Neuronal stem cell (in vitro differentiated cells): ENCODE measurements at regions not wholly inside any gene's neighbourhood (a gene's known extent, or its start where the extent isn't known, plus 50 kb on each side); places are given as distances from the start of the nearest gene placed in this dataset.

ENCODE experiments used
- DNase-seq: peaks from one replicate; pipeline ENCODE4 v3.0.0-alpha.2; 2013; ENCODE audit warnings: low spot score
- H2AFZ ChIP-seq: one replicate; pipeline ENCODE4 v1.6.1; 2013; ENCODE audit warnings: mild to moderate bottlenecking, low read length, inconsistent platforms
- H2AK5ac ChIP-seq: 2 replicates; pipeline ENCODE4 v1.6.1; 2013; ENCODE audit warnings: low read depth, mild to moderate bottlenecking, inconsistent platforms, low read length, moderate library complexity, mixed read lengths
- H2BK120ac ChIP-seq: 2 replicates; pipeline ENCODE4 v1.6.1; 2013; ENCODE audit warnings: low read depth, mild to moderate bottlenecking, inconsistent platforms, low read length, moderate library complexity, mixed read lengths
- H2BK12ac ChIP-seq: one replicate; pipeline ENCODE4 v1.6.1; 2013; ENCODE audit warnings: low read length, inconsistent platforms
- H2BK15ac ChIP-seq: 2 replicates; pipeline ENCODE4 v1.6.1; 2013; ENCODE audit warnings: mild to moderate bottlenecking, low read length, inconsistent platforms, mixed read lengths
- H2BK5ac ChIP-seq: one replicate; pipeline ENCODE4 v1.6.1; 2013; ENCODE audit warnings: inconsistent platforms, mild to moderate bottlenecking, low read length, moderate library complexity
- H3K14ac ChIP-seq: one replicate; pipeline ENCODE4 v1.6.1; 2013; ENCODE audit warnings: low read length, inconsistent platforms
- H3K18ac ChIP-seq: 2 replicates; pipeline ENCODE4 v1.6.1; 2013; ENCODE audit warnings: low read length, inconsistent platforms
- H3K23ac ChIP-seq: 2 replicates; pipeline ENCODE4 v1.6.1; 2013; ENCODE audit warnings: low read depth, mild to moderate bottlenecking, mixed read lengths, low read length, inconsistent platforms; ENCODE audit not compliant: poor library complexity
- H3K27ac ChIP-seq: replicated peaks from 3 replicates; pipeline ENCODE4 v1.5.1; 2013; ENCODE audit warnings: low read length, inconsistent platforms
- H3K27me3 ChIP-seq, 3 experiments: 2 replicates each; pipeline ENCODE4 v1.6.1; 2013; ENCODE audit warnings: low read length in 3 of 3, mild to moderate bottlenecking in 2 of 3, inconsistent platforms in 1 of 3, low read depth in 1 of 3, mixed read lengths in 1 of 3, moderate library complexity in 1 of 3; ENCODE audit not compliant: control insufficient read depth in 3 of 3, insufficient read depth in 3 of 3
- H3K36me3 ChIP-seq, 2 donors: replicated peaks in 1 of 2; 2 replicates each; pipeline ENCODE4 v1.6.1; 2013; ENCODE audit warnings: low read length in 2 of 2; ENCODE audit not compliant: control insufficient read depth in 2 of 2, insufficient read depth in 2 of 2
- H3K4ac ChIP-seq: 2 replicates; pipeline ENCODE4 v1.6.1; 2013; ENCODE audit warnings: inconsistent platforms, mild to moderate bottlenecking, low read length, moderate library complexity
- H3K4me1 ChIP-seq, 2 donors: 1 replicate in 1 of 2; 2 replicates in 1 of 2; pipeline ENCODE4 v1.6.1; 2013; ENCODE audit warnings: low read length in 2 of 2, low read depth in 1 of 2; ENCODE audit not compliant: control insufficient read depth in 2 of 2, insufficient read depth in 1 of 2
- H3K4me2 ChIP-seq: one replicate; pipeline ENCODE4 v1.6.1; 2013; ENCODE audit warnings: mild to moderate bottlenecking, low read length, inconsistent platforms; ENCODE audit not compliant: insufficient read depth, poor library complexity, severe bottlenecking
- H3K4me3 ChIP-seq, 2 donors: 2 replicates each; pipeline ENCODE4 v1.5.1; 2013; ENCODE audit warnings: low read length in 2 of 2, mild to moderate bottlenecking in 2 of 2, inconsistent platforms in 1 of 2, moderate library complexity in 1 of 2
- H3K79me1 ChIP-seq: one replicate; pipeline ENCODE4 v1.6.1; 2013; ENCODE audit warnings: low read depth, mild to moderate bottlenecking, inconsistent platforms, low read length, moderate library complexity
- H3K9ac ChIP-seq: one replicate; pipeline ENCODE4 v1.6.1; 2013; ENCODE audit warnings: mild to moderate bottlenecking, low read depth, low read length, inconsistent platforms; ENCODE audit not compliant: poor library complexity
- H3K9me3 ChIP-seq, 2 donors: replicated peaks in 1 of 2; 2 replicates each; pipeline versions ENCODE3 to v1.6.1; 2013; ENCODE audit warnings: low read length in 2 of 2, mild to moderate bottlenecking in 2 of 2, inconsistent platforms in 1 of 2, low read depth in 1 of 2, mixed read lengths in 1 of 2, moderate library complexity in 1 of 2; ENCODE audit not compliant: control insufficient read depth in 2 of 2, insufficient read depth in 1 of 2
- H4K8ac ChIP-seq: one replicate; pipeline ENCODE4 v1.6.1; 2013; ENCODE audit warnings: low read depth, mild to moderate bottlenecking, inconsistent platforms, low read length, moderate library complexity
- H4K91ac ChIP-seq: one replicate; pipeline ENCODE4 v1.6.1; 2013; ENCODE audit warnings: low read length, low read depth, mild to moderate bottlenecking, inconsistent platforms; ENCODE audit not compliant: poor library complexity
- WGBS, 2 donors: extraction: QIAGEN DNeasy Blood & Tissue Kit; methylation state at CpG; one replicate each; pipeline ENCODE4 v1.1.7; 2013; ENCODE audit warnings: missing lambda C conversion rate in 2 of 2, mixed read lengths in 1 of 2; ENCODE audit not compliant: insufficient read length in 2 of 2, insufficient replicate concordance in 1 of 2; ENCODE audit errors: extremely low coverage in 2 of 2; 5-methylcytosine and 5-hydroxymethylcytosine counted together

- no peak overlapping the region for H2BK15ac ChIP-seq
- no peak overlapping the region for H2BK120ac ChIP-seq
- no CpG with 5 or more reads among the region's 6 CpGs for WGBS, 2 donors
- H3K36me3 ChIP-seq = no peaks in the 10 kb centered on the region
- no peak overlapping the region for H3K9ac ChIP-seq
- DNase-seq = no peak
- H3K27ac ChIP-seq = no peak overlapping the region
- H3K18ac ChIP-seq = no peak overlapping the region
- no peak overlapping the region for H2BK12ac ChIP-seq
- H3K27me3 ChIP-seq = no peaks in the 10 kb centered on the region
- no peak overlapping the region for H3K4me3 ChIP-seq
- H4K91ac ChIP-seq = no peak overlapping the region
- no peak overlapping the region for H3K4ac ChIP-seq
- no peaks in the 10 kb centered on the region for H3K79me1 ChIP-seq
- no peak overlapping the region for H4K8ac ChIP-seq
- no peak overlapping the region for H3K14ac ChIP-seq
- no peak overlapping the region for H3K23ac ChIP-seq
- no peaks in the 10 kb centered on the region for H3K4me1 ChIP-seq
- H3K4me2 ChIP-seq = no peak overlapping the region
- no peak overlapping the region for H2BK5ac ChIP-seq
- no peak overlapping the region for H2AK5ac ChIP-seq
- no peaks in the 10 kb centered on the region for H3K9me3 ChIP-seq
- H2AFZ ChIP-seq = no peak overlapping the region
Measured at GRCh38 chr11:109192864-109193263, 229.1 kb upstream of the C11orf87 start.

DNA sequence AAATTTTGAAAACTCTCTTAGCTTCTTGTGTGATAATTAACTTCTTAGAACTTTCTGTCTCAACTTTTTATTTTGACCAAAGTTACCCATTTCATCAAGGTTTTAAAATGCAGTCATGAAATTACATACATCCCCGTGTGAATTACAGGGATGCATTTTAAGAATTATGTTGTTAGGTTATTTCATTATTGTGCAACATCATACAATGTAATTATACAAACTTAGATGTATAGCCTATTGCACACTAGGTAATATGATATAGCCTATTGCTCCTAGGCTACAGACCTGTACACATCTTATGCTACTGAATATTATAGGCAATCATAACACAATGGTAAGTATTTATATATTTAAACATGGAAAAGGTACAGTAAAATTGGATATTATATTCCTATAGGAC, 228.1 kb upstream of the C11orf87 start:
- Histone ChIP-seq H3K27me3 (no peaks in the 10 kb centered on the region), H2BK12ac (no peak overlapping the region), H3K4me1 (no peaks in the 10 kb centered on the region), H3K27ac (no peak overlapping the region), H2BK5ac (no peak overlapping the region), H3K18ac (no peak overlapping the region), H3K4me2 (no peak overlapping the region), H3K79me1 (no peaks in the 10 kb centered on the region), H3K9ac (no peak overlapping the region), H2AK5ac (no peak overlapping the region), H3K9me3 (no peaks in the 10 kb centered on the region), H2BK15ac (no peak overlapping the region), H4K91ac (no peak overlapping the region), H3K4ac (no peak overlapping the region), H2BK120ac (no peak overlapping the region), H3K4me3 (no peak overlapping the region), H3K36me3 (no peaks in the 10 kb centered on the region), H3K14ac (no peak overlapping the region), H2AFZ (no peak overlapping the region), H4K8ac (no peak overlapping the region), H3K23ac (no peak overlapping the region)
- no peak for DNase-seq
- no CpG with 5 or more reads among the region's 1 CpG for WGBS, 2 donors

DNA sequence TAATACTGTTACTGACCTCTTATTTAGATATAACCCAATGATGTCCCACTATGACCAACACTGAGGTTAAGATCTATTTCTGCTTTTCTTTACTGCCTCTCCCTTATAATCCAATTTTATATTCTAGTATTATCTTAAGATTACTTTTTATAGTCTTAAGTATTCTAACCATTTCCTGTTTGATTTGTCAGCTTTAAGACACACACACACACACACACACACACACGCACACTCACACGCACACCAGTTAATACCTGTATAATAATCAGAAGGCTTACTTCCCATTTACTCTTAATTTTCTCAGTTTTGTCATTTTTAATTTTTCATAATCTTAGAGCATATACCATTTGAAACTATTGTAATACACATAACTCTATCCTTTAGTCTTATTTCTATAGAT, 226.0 kb upstream of the C11orf87 start:
- Histone ChIP-seq H2BK120ac (no peak overlapping the region), H3K9me3 (no peaks in the 10 kb centered on the region), H4K8ac (no peak overlapping the region), H3K36me3 (no peaks in the 10 kb centered on the region), H2BK15ac (no peak overlapping the region), H2AK5ac (no peak overlapping the region), H3K23ac (no peak overlapping the region), H3K4ac (no peak overlapping the region), H2AFZ (no peak overlapping the region), H3K9ac (no peak overlapping the region), H3K4me1 (no peaks in the 10 kb centered on the region), H3K4me3 (no peak overlapping the region), H3K27ac (no peak overlapping the region), H3K79me1 (no peaks in the 10 kb centered on the region), H2BK12ac (no peak overlapping the region), H3K27me3 (no peaks in the 10 kb centered on the region), H3K4me2 (no peak overlapping the region), H3K18ac (no peak overlapping the region), H4K91ac (no peak overlapping the region), H3K14ac (no peak overlapping the region), H2BK5ac (no peak overlapping the region)
- no peak for DNase-seq
- WGBS, 2 donors = no CpG with 5 or more reads among the region's 2 CpGs

- H4K8ac ChIP-seq = no peak overlapping the region
- H2BK5ac ChIP-seq = no peak overlapping the region
- H3K36me3 ChIP-seq = no peaks in the 10 kb centered on the region
- H3K4ac ChIP-seq = no peak overlapping the region
- H2BK15ac ChIP-seq = no peak overlapping the region
- WGBS, 2 donors = no CpG with 5 or more reads among the region's 1 CpG
- no peak overlapping the region for H3K18ac ChIP-seq
- no peaks in the 10 kb centered on the region for H3K27me3 ChIP-seq
- H3K4me3 ChIP-seq = no peak overlapping the region
- DNase-seq = no peak
- H2AK5ac ChIP-seq = no peak overlapping the region
- H3K27ac ChIP-seq = no peak overlapping the region
- H3K14ac ChIP-seq = no peak overlapping the region
- H2BK120ac ChIP-seq = no peak overlapping the region
- H2AFZ ChIP-seq = no peak overlapping the region
- peaks cover 0 to 2% of the 10 kb centered on the region in 2 donors for H3K4me1 ChIP-seq
- H2BK12ac ChIP-seq = no peak overlapping the region
- H3K4me2 ChIP-seq = no peak overlapping the region
- no peak overlapping the region for H4K91ac ChIP-seq
- no peaks in the 10 kb centered on the region for H3K9me3 ChIP-seq
- H3K9ac ChIP-seq = no peak overlapping the region
- no peak overlapping the region for H3K23ac ChIP-seq
- no peaks in the 10 kb centered on the region for H3K79me1 ChIP-seq
Measured at GRCh38 chr11:109197656-109198055, 224.3 kb upstream of the C11orf87 start.
